ENCODE measurements at regions not wholly inside any gene's neighbourhood (a gene's known extent, or its start where the extent isn't known, plus 50 kb on each side); places are given as distances from the start of the nearest gene placed in this dataset.

DNA sequence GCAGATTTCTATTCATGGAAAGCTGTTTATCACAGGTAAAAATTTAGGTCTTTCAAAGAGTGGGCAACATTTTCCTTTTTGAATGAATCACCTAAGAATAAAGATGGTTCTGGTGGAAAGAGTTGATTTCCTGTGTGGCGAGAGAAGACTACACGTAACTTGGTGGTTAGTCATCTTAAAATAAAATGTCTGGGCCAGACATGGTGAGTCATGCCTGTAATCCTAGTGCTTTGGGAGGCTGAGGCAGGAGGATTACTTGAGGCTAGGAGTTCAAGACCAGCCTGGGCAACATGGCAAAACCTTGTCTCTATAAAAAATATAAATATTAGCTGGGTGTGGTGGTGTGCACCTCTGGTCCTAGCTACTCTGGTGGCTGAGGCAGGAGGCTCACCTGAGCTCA lies 65.7 kb downstream of the DISP1 start:
- no peak for TF ChIP-seq POLR2A (IDR thresholded peaks at IDR 0.05)
- TF ChIP-seq CTCF (IDR thresholded peaks at IDR 0.05), result no peak

Data from thyroid gland (tissue), 4 donors.